Esophagus squamous epithelium (tissue), 4 donors: ENCODE measurements at regions not wholly inside any gene's neighbourhood (a gene's known extent, or its start where the extent isn't known, plus 50 kb on each side); places are given as distances from the start of the nearest gene placed in this dataset.

Experiments used
- CTCF ChIP-seq, 6 experiments: fragments of 450-650 bp in 4 of 6; fragments of 200-600 bp in 2 of 6; sonication (generic) in 2 of 6; IDR thresholded peaks; one replicate each; pipeline ENCODE4 v1.5.1; 2016 to 2019; ENCODE audit warnings: antibody characterized with exemption in 6 of 6, mild to moderate bottlenecking in 4 of 6, moderate library complexity in 4 of 6
- POLR2A ChIP-seq, 4 donors: fragments of 450-650 bp; IDR thresholded peaks; one replicate each; pipeline ENCODE4 v1.6.1; 2017; ENCODE audit warnings: antibody characterized with exemption in 4 of 4, mild to moderate bottlenecking in 4 of 4, moderate library complexity in 3 of 4

DNA sequence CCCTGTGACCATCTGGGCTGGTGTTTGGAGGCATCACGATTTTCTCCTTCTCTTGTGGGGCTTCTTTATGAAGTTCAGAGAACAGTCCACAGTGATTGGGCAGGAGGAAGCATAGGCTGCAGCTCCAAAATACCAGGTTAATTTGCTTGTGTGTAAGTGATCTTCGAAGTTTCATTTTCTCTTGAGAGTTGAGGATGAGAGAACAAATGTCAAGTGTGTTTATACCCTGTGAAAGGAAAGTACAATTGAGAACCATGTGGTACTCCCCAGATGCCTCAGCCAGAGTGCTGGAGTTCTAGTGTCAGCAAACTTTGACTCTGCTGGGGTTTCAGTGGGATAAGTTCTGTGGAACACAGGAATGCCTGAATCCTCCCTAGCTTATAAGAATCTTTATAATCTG lies 357.1 kb upstream of the CFAP20DC start:
- no peak for TF ChIP-seq POLR2A (IDR thresholded peaks at IDR 0.05)
- TF ChIP-seq CTCF (IDR thresholded peaks at IDR 0.05), result no peak
